ENCODE measurements at regions not wholly inside any gene's neighbourhood (a gene's known extent, or its start where the extent isn't known, plus 50 kb on each side); places are given as distances from the start of the nearest gene placed in this dataset.

DNA sequence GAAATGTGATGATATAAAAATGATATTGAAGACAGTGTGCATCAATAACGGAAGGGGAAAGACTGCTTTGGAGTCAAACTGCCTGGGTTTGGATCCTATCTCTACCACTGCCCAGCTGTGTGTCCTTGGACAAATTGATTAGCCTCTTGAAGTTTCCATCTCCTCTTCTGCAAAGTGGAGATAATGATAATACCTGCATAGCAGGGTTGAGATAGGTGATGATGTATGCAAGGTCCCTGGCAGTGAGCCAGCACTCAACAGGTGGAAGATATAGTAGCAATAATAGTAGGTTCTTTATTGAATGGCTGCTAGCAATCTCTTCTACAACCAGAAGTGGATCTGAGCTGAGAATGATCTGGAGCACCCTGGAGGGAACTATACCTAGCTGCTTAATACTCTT, 166.7 kb downstream of the MIS18A start:
- TF ChIP-seq, protein P1, sequence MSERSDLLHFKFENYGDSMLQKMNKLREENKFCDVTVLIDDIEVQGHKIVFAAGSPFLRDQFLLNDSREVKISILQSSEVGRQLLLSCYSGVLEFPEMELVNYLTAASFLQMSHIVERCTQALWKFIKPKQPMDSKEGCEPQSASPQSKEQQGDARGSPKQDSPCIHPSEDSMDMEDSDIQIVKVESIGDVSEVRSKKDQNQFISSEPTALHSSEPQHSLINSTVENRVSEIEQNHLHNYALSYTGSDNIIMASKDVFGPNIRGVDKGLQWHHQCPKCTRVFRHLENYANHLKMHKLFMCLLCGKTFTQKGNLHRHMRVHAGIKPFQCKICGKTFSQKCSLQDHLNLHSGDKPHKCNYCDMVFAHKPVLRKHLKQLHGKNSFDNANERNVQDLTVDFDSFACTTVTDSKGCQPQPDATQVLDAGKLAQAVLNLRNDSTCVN (tag by site-specific recombination; optimal IDR thresholded peaks at IDR 0.05) = no peak
- TF ChIP-seq, protein P2, sequence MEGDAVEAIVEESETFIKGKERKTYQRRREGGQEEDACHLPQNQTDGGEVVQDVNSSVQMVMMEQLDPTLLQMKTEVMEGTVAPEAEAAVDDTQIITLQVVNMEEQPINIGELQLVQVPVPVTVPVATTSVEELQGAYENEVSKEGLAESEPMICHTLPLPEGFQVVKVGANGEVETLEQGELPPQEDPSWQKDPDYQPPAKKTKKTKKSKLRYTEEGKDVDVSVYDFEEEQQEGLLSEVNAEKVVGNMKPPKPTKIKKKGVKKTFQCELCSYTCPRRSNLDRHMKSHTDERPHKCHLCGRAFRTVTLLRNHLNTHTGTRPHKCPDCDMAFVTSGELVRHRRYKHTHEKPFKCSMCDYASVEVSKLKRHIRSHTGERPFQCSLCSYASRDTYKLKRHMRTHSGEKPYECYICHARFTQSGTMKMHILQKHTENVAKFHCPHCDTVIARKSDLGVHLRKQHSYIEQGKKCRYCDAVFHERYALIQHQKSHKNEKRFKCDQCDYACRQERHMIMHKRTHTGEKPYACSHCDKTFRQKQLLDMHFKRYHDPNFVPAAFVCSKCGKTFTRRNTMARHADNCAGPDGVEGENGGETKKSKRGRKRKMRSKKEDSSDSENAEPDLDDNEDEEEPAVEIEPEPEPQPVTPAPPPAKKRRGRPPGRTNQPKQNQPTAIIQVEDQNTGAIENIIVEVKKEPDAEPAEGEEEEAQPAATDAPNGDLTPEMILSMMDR (tag by site-specific recombination; IDR thresholded peaks at IDR 0.05) = no peak
